GM21528 (cell line): ENCODE measurements at regions not wholly inside any gene's neighbourhood (a gene's known extent, or its start where the extent isn't known, plus 50 kb on each side); places are given as distances from the start of the nearest gene placed in this dataset.

Experiments used
- ATAC-seq: cut with Tn5 transposase; IDR thresholded peaks from one replicate; pipeline ENCODE4 v1.9.1; 2021; ENCODE audit warnings: mild to moderate bottlenecking, moderate library complexity; ENCODE audit not compliant: unreplicated experiment, low FRiP score

GRCh38 chr4:60081839-60082238, 1118.3 kb upstream of the ADGRL3 start:
- no peak for ATAC-seq

- ATAC-seq: no peak
Measured at GRCh38 chr4:60088807-60089486, 1111.2 kb upstream of the ADGRL3 start.

DNA sequence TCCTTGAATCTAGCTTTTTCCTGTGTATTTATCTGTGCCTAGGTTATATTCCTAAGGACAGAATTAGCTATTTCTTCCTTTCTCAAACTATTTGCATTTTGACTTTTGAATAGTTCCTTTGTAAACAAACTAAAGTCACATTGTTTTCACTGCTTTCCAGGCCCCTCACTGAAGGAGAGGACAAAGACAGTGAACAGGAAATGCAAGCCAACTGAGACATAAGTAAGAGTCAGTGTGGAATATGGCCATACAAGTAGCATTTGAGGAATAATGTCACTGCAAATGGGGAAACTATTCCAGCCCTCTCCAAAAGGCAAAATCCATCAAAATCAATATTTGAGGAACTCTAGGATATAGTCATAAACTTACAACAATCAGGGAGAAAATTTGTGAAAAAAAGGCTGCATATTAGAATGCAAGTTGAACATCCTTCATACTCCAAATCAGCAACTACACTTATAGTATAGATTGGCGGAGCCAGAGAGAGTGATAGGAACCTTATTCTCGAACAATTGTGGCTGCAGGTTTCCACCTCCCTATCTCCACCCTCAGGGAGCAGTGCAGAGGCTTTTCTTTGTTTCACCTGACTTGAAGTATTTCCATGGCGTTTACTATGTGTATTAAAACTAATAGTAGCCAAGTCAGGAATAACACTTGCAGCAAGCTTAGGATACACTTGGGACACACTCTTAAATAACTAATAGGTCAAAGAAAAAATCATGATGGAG, 1110.4 kb upstream of the ADGRL3 start:
- ATAC-seq: no peak

- no peak for ATAC-seq
Measured at GRCh38 chr4:60096676-60097075, 1103.5 kb upstream of the ADGRL3 start.

DNA sequence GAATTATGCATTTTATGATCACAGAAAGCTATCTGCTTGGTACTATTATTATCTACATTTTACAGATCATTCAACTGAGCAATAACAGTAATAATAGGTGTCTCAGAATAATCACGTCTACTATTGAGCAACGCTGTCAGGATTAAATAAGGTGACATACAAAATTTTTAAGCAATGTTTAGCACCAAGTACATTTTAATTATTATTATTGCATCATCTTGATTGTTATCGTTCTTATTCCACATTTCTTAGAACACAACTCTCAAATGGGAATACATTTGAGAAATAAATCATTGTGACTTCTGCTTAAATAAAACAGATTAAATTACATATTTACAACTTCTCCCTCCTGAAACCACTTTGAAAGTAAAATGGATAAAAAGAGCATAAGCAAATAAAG, 1083.5 kb upstream of the ADGRL3 start:
- ATAC-seq: no peak

- ATAC-seq: no peak
Measured at GRCh38 chr4:60117726-60118323, 1082.3 kb upstream of the ADGRL3 start.

DNA sequence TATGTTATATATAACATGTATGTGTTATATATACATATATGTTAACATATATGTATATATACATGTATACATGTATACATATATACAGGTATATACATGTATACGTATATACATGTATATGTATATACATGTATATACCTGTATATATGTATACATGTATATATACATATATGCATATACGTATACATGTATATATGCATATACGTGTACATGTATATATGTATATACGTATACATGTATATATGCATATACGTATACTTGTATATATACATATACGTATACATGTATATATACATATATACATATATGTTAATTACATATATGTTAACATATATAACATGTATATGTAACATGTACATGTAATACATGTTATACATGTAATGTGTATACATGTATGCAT, 1077.3 kb upstream of the ADGRL3 start:
- ATAC-seq: no peak

DNA sequence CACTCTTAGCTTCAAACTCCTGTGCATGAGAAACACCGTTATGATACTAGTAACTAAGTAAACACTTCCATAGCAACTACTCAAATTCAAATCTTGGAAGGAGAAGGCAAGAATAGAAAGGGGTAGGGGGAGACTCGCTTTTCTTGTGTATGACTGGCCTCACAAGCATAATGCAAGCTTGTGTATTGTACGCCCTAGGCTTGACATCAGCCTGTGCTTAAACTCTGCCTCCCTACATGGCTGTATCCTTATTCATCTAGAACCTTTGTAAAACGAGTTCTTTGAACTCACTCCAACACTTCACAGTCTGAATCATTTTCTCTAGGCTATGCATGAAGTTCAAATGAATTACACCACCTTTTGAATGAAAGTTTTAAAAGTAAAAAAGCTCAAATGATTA, 1071.2 kb upstream of the ADGRL3 start:
- no peak for ATAC-seq

DNA sequence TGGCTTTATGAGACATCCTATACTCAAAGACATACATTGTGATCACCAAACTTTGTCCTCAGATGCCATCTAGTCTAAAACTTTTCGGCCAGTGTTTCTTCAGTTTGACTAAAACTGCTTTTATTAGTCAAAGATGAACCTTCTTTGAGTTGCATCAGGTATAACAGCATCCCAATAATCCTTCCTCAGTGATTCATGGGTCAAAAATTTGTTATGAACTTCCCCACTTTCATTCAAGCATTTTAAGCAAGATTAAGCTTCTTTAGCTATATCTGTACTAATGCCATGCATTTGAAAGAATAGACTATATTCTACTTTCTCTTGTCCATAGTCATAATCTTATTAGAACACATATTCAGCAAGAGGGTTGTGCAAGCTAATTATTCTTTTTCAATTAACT, 1070.4 kb upstream of the ADGRL3 start:
- no peak for ATAC-seq

GRCh38 chr4:60133375-60133774, 1066.8 kb upstream of the ADGRL3 start:
- no peak for ATAC-seq

DNA sequence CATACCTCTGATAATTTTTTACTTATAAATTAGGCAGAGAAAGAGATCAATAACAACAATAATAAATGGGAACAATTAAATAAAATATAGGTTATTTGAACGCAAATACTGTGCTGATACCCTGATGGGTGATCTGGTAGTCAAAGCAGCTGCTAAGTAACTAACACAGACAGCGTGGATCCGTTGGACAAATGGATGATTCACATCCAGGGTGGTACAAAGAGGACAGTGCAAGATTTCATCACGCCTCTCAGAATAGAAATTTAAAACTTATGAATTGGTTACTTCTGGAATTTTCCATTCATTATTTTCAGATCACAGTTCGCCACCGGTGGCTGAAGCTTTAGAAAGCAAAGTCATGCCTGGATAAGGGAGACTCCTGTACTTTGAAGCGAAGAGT, 1066.0 kb upstream of the ADGRL3 start:
- no peak for ATAC-seq

GRCh38 chr4:60155088-60155487, 1045.0 kb upstream of the ADGRL3 start:
- ATAC-seq: no peak

- ATAC-seq: no peak
Measured at GRCh38 chr4:60173103-60173502, 1027.0 kb upstream of the ADGRL3 start.

DNA sequence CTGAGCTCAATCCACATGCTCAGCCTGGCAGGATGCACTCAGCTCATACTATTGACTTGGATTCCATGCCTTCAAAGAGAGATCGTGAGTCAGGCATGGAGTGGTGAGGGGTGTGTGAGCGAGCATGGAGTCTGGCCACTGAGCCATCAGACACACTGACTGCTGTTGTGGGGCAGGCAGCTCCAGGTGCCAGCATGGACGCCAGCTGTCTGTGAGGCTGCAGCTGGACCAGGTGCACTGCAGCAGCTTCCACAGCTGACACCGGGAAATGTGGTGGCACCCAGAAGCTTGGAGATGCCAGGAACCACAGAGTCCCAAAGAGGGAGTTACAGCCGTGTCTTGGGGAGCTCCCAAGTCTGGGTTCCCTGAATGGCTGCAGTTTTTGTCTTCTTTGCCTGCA, 1026.4 kb upstream of the ADGRL3 start:
- no peak for ATAC-seq

GRCh38 chr4:60175241-60175640, 1024.9 kb upstream of the ADGRL3 start:
- no peak for ATAC-seq

DNA sequence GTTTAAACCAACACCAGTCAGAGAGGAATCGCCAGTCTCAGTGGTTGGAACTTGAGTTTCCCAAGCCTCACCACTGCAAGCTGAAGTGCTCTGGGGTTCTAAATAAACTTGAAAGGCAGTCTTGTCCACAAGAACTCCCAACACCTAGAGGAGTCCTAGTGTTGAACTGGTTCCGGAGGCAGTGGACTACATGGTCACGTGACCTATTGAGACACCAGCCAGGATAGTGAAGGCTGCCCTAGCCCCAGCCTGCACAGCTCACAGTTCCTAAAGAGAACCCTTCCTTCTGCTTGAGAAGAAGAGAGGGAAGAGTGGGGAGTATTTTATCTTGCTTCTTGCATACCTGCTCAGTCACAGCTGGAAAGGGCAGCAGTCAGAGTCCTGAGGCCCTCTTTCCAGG, 1012.7 kb upstream of the ADGRL3 start:
- no peak for ATAC-seq

DNA sequence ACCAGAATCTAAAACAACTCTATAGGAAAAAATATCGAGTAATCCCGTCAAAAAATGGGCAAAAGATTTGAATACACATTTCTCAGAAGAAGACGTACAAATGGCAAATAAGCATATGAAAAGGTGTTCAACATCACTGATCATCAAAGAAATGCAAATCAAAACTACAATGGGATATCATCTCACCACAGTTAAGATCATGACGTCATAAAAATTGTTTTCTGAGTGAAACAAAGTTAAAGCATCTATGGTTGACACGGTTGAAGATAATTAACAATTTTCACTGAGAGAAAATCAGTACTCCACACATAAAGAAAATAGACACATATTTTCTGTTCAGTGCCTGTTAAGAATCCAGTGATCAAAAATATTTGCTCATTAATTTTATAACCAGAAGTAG, 1010.8 kb upstream of the ADGRL3 start:
- no peak for ATAC-seq

DNA sequence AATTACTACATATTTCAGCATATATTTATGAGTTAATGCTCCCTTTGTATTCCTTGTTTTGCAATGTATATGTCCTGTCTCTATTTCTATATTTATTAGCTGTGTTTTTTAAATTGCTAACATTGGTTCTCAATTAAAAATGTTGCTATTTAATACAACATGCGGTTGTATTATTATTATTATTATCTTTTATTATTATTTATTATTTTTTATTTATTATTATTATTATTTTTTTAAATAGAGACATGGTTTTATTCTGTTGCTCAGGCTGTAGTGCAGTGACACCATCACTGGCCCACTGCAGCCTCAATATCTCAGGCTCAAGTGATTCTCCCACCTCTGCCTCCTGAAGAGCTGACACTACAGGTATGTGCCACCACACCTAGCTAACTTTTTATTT, 1005.9 kb upstream of the ADGRL3 start:
- no peak for ATAC-seq

GRCh38 chr4:60195256-60195655, 1004.9 kb upstream of the ADGRL3 start:
- no peak for ATAC-seq

DNA sequence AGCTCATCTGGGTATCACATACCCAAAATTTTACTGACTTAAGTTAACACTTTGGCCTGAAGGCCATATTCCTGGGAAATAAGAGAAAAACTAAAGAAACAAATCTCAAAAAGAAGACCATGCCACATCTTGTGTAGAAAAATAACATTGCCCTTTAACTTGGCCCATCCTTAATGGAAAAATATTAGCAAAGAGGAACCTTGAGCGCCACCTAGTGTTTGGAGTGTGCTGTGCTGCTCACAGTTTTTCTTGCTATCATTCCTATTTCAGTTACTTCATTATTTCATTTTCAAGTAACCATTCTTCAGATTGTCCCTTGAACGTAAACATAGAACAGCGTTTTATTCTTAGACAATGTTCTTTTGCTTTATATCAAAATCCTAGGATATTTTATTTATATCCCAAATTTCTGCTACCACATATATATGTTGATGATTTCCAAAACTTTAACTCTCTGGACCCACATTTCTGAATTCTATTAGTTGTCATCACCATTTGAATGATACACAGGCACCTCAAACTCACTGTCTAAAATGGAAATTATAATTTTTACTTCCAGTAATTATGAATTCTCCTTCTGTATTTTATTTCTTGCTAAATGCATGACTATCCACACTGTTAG, 999.0 kb upstream of the ADGRL3 start:
- ATAC-seq: peak; percentile 85

DNA sequence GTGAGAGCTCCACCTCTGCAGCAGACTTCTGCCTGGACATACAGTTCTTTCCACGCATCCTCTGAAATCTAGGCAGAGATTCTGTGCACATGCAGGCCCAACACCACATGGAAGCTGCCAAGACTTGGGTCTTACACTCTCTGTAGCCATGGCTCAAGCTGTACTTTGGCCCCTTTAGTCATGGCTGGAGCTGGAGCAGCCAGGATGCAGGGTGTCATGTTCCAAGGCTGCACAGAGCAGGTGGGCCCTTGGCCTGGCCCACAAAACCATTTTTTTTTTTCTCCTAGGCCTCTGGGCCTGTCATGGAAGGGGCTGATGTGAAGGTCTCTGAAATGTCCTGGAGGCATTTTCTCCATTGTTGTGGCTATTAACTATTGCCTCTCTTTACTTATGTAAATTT, 990.5 kb upstream of the ADGRL3 start:
- ATAC-seq: no peak

DNA sequence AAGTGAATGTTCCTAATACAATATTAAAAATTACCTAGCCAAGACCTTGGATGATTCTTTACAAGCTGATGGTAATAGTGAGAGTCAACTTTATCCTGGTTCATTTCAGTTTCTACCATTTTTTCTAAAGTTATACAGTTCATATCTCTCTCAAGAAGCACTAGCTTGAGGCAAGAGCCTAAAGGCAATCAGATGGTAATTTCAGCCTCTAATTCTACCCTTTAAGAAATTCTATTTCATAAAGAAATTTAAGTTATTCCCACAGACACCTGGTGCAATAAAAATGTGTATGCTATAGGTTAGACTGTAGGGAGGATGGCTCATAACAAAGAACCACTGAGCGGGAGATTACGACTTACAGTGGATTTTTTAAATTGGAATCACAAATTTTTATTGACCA, 984.2 kb upstream of the ADGRL3 start:
- no peak for ATAC-seq
